ES-I3 (cell line): ENCODE measurements at regions not wholly inside any gene's neighbourhood (a gene's known extent, or its start where the extent isn't known, plus 50 kb on each side); places are given as distances from the start of the nearest gene placed in this dataset.
A peak's percentile ranks its signal among the peaks of the same experiment; 100 is the strongest.
"Not testable (repeated sequence)": the region's sequence is repeated elsewhere in the genome, so short reads cannot be mapped to it uniquely, and the experiment has no call there.

Experiments
- H3K36me3 ChIP-seq: 2 replicates; pipeline ENCODE4 v1.6.1; 2013; ENCODE audit warnings: mild to moderate bottlenecking, low read length, control low read depth, moderate library complexity; ENCODE audit not compliant: insufficient read depth
- H3K4me1 ChIP-seq: 2 replicates; pipeline ENCODE4 v1.6.1; 2013; ENCODE audit warnings: mild to moderate bottlenecking, control low read depth, low read length; ENCODE audit not compliant: insufficient read depth
- H3K9ac ChIP-seq: 2 replicates; pipeline ENCODE4 v1.6.1; 2013; ENCODE audit warnings: low read depth, mild to moderate bottlenecking, low read length, moderate library complexity
- H3K9me3 ChIP-seq: 2 replicates; pipeline ENCODE4 v1.6.1; 2013; ENCODE audit warnings: mild to moderate bottlenecking, low read length, moderate library complexity; ENCODE audit not compliant: control insufficient read depth, insufficient read depth

DNA sequence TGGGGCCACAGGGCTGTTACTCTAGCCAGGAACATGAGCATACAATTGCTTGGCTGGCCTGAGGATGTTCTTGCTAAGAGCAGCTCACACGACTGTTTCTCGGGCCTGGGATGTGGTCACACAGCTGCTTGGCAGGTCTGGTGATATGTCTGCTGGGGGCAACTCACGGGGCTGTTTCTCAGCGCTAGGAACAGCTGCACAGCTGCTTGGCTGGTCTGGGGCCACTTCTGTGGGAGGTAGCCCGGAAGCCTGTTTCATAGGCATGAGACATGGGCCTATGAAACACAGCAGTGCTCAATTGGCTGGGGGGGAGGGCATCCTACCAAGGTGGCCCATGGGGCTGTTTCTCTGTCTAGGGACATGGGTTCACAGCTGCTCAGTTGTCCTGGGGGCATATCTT is 73.4 kb upstream of the DDHD1 start:
- H3K9me3 ChIP-seq, result no peaks in the 10 kb centered on the region; the same call in 1 of the 2 replicates
- H3K4me1 ChIP-seq, result no peaks in the 10 kb centered on the region
- no peaks in the 10 kb centered on the region for H3K36me3 ChIP-seq
- no peak overlapping the region for H3K9ac ChIP-seq

- no peaks in the 10 kb centered on the region for H3K4me1 ChIP-seq
- H3K9ac ChIP-seq, result no peak overlapping the region
- no peaks in the 10 kb centered on the region for H3K36me3 ChIP-seq
- H3K9me3 ChIP-seq, result no peaks in the 10 kb centered on the region; the same call in 1 of the 2 replicates
These were observed 67.8 kb upstream of the DDHD1 start for GRCh38 chr14:53220914-53221313.

DNA sequence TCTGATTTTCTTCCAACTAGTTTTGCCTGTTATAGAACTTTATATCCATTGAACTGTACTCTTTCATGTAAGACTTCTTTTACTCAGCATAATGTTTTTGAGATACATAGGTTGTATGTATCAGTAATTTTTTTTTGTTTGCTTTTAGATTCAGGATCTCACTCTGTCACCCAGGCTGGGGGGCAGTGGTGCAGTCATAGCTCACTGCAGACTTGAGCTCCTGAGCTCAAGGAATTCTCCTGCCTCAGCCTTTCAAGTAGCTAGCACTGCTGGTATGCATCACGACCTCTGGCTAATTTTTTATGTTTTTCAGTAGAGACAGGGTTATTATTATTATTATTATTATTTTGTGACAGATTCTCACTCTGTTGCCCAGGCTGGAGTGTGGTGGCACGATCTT is 65.0 kb upstream of the DDHD1 start:
- no peaks in the 10 kb centered on the region for H3K4me1 ChIP-seq
- no peaks in the 10 kb centered on the region for H3K9me3 ChIP-seq
- peak overlapping the region; percentile 66 for H3K9ac ChIP-seq
- no peaks in the 10 kb centered on the region for H3K36me3 ChIP-seq

- no peaks in the 10 kb centered on the region for H3K36me3 ChIP-seq
- peak overlapping the region; percentile 66; the same call in 1 of the 2 replicates for H3K9ac ChIP-seq
- no peaks in the 10 kb centered on the region for H3K9me3 ChIP-seq
- H3K4me1 ChIP-seq, result no peaks in the 10 kb centered on the region
These were observed 64.3 kb upstream of the DDHD1 start for GRCh38 chr14:53217316-53217994.

DNA sequence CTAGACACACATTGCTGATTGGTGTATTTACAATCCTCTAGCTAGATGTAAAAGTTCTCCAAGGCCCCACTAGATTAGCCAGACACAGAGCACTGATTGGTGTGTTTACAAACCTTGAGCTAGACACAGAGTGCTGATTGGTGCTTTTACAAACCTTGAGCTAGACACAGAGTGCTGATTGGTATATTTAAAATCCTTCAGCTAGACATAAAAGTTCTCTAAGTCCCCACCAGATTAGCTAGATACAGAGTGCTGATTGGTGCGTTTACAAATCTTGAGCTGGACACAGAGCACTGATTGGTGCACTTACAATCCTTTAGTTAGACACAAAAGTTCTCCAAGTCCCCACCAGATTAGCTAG is 63.8 kb upstream of the DDHD1 start:
- H3K9ac ChIP-seq, result peak overlapping the region; percentile 66; the same call in 1 of the 2 replicates
- not testable (repeated sequence) for H3K36me3 ChIP-seq, H3K4me1 ChIP-seq, H3K9me3 ChIP-seq

DNA sequence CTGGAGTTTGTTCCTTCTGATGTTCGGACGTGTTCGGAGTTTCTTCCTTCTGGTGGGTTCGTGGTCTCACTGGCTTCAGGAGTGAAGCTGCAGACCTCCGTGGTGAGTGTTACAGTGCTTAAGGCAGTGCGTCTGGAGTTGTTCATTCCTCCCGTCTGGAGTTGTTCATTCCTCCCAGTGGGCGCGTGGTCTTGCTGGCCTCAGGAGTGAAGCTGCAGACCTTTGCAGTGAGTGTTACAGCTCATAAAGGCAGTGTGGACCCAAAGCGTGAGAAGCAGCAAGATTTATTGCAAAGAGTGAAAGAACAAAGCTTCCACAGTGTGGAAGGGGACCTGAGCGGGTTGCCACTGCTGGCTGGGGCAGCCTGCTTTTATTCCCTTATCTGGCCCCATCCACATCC is 63.4 kb upstream of the DDHD1 start:
- H3K36me3 ChIP-seq, H3K4me1 ChIP-seq, H3K9ac ChIP-seq, H3K9me3 ChIP-seq: not testable (repeated sequence)

DNA sequence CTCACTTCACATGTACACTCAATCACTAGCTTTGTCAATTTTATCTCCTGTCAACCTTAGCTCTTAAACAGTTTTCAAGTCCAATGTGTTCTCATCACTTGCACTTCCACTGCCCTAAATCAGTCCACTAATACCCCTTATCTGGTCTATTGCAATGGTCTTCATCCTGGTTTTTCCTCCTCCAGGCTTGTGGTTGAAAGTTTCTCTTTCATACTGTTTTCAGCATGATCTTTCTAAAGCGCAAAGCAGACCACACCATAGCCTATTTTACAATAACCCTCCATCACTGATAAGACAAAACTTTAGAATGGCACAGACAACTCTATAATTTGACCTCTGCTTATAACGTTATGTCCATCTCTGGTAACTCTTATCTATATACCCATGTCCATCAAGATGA is 62.0 kb upstream of the DDHD1 start:
- Histone ChIP-seq H3K9me3 (no peaks in the 10 kb centered on the region), H3K4me1 (no peaks in the 10 kb centered on the region), H3K36me3 (no peaks in the 10 kb centered on the region), H3K9ac (no peak overlapping the region)

DNA sequence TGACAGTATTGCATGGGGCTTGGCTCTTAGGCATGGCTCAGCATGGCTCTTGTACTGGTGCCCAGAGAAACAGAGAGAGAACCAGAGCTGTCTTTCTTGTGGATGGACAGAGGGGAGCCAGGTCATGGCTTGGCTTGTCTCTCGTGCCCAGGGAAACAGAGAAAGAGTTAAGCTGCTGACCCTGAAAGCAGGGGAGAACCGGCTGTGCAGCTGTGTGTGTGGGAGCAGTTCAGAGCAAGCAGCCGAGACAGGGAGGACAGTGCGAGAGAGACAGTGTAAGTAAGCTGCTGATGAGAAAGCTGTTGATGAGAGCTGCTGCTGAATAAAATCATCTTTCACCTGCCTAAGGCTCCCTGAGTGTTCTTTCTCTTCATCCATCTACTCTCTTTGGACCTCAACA is 61.3 kb upstream of the DDHD1 start:
- no peaks in the 10 kb centered on the region for H3K36me3 ChIP-seq
- H3K9ac ChIP-seq, result no peak overlapping the region
- no peaks in the 10 kb centered on the region for H3K9me3 ChIP-seq
- no peaks in the 10 kb centered on the region for H3K4me1 ChIP-seq

- no peaks in the 10 kb centered on the region for H3K9me3 ChIP-seq
These were observed 60.6 kb upstream of the DDHD1 start for GRCh38 chr14:53213761-53214160.

DNA sequence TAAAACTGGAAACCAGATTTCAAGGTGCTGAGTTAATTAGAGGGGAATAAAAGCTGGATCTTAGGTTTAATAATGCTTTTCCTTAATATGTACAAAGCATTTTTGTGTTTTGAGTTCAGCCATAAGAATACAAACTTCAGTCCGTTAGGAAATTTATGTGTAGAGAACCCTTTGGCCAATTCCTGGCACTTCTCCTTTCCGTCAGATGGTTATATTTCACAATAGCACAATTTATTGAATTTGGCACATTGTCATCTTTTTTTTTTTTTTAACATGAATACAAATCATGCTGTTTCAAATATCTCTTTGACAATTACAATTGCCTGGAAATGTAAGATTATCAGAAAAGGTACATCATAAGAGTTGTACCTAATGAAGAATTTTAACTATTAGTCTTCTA is 56.2 kb upstream of the DDHD1 start:
- Histone ChIP-seq H3K4me1 (no peaks in the 10 kb centered on the region), H3K9ac (no peak overlapping the region), H3K36me3 (no peaks in the 10 kb centered on the region), H3K9me3 (no peaks in the 10 kb centered on the region)

More at GRCh38 chr14:53213761-53214160, 60.6 kb upstream of the DDHD1 start:
- Histone ChIP-seq H3K36me3 (no peaks in the 10 kb centered on the region), H3K4me1 (no peaks in the 10 kb centered on the region), H3K9ac (no peak overlapping the region)
